ENCODE measurements at regions not wholly inside any gene's neighbourhood (a gene's known extent, or its start where the extent isn't known, plus 50 kb on each side); places are given as distances from the start of the nearest gene placed in this dataset.

DNA sequence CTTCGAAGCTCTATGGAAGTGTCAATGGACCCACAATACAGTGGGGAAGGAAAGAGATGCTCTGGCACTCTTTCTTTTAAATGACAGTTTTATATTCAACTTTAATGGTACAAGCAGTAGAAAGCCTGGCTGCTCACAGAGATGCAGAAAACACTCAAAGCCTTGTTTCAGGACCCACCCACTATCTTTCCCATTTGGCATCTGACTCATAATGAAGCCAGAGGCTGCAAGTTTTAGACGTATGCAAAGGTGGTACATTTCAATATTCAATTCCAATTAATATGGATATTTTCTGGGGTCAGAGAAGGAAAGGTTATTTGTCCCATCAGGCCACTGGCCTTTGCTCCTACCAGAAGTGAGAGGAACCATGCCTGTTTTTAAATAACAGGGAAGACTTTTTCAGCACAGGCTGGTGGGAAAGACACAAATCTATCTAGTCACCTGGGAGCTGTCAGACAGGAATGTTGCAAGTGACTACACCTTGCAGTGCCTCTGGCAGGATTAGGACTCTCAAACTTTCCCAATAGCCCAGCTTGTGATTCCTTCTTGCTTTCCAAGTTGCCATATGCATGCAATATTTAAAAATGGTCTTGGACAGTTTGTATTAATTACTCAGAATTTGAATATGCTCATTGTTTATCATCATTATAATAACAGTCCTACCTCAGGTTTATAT lies 70.0 kb upstream of the RAB40AL start:
- no peak overlapping the region for H3K27ac Mint-ChIP-seq (ENCODE audit: unreplicated experiment)
- no peak overlapping the region for H3K4me3 Mint-ChIP-seq (ENCODE audit: low read depth, unreplicated experiment)
- H3K9me3 Mint-ChIP-seq (ENCODE audit: low read depth, unreplicated experiment) = no peaks in the 10 kb centered on the region
- CTCF ChIA-PET = no interaction called here
- H3K27me3 Mint-ChIP-seq (ENCODE audit: unreplicated experiment) = no peaks in the 10 kb centered on the region
- DNase-seq = no peak
- H3K4me1 Mint-ChIP-seq (ENCODE audit: low read depth, unreplicated experiment) = no peaks in the 10 kb centered on the region
- BruUV-seq (replicated peaks) = no TSS peak
- intact Hi-C loops (cut with micrococcal nuclease; ENCODE audit: unreplicated experiment) = no loop called here
- TF ChIP-seq, protein P1, sequence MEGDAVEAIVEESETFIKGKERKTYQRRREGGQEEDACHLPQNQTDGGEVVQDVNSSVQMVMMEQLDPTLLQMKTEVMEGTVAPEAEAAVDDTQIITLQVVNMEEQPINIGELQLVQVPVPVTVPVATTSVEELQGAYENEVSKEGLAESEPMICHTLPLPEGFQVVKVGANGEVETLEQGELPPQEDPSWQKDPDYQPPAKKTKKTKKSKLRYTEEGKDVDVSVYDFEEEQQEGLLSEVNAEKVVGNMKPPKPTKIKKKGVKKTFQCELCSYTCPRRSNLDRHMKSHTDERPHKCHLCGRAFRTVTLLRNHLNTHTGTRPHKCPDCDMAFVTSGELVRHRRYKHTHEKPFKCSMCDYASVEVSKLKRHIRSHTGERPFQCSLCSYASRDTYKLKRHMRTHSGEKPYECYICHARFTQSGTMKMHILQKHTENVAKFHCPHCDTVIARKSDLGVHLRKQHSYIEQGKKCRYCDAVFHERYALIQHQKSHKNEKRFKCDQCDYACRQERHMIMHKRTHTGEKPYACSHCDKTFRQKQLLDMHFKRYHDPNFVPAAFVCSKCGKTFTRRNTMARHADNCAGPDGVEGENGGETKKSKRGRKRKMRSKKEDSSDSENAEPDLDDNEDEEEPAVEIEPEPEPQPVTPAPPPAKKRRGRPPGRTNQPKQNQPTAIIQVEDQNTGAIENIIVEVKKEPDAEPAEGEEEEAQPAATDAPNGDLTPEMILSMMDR (IDR thresholded peaks at IDR 0.05; ENCODE audit: unreplicated experiment) = no peak
- H3K36me3 Mint-ChIP-seq (ENCODE audit: insufficient read depth, unreplicated experiment) = no peaks in the 10 kb centered on the region

DNA sequence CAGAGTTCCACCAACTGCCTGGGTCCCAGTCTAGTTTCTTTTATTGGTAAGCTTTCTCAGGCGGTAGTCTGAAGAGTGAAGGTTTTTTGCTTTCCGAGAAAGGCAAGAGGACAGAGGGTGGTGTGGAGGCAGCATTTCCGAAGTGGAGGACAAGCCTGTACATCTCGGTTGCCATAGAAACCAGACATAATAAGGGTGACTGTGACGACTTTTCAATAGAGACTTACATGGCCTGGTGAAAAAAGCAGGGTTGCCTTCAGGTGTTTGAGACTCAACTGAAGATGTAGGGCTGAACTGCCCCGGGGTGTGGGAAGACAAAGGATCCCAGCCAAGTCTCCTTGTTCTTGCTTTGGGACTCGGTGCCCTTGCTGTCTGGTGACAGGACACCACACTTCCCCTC lies 53.6 kb upstream of the RAB40AL start:
- TF ChIP-seq, protein P1 (IDR thresholded peaks at IDR 0.05; ENCODE audit: unreplicated experiment) = no peak
- no peaks in the 10 kb centered on the region for H3K27me3 Mint-ChIP-seq (ENCODE audit: unreplicated experiment)
- H3K36me3 Mint-ChIP-seq (ENCODE audit: insufficient read depth, unreplicated experiment) = no peaks in the 10 kb centered on the region
- no peaks in the 10 kb centered on the region for H3K4me1 Mint-ChIP-seq (ENCODE audit: low read depth, unreplicated experiment)
- H3K27ac Mint-ChIP-seq (ENCODE audit: unreplicated experiment) = no peak overlapping the region
- no peaks in the 10 kb centered on the region for H3K9me3 Mint-ChIP-seq (ENCODE audit: low read depth, unreplicated experiment)
- no TSS peak for BruUV-seq (replicated peaks)
- CTCF ChIA-PET = no interaction called here
- no peak overlapping the region for H3K4me3 Mint-ChIP-seq (ENCODE audit: low read depth, unreplicated experiment)
- DNase-seq = no peak
- intact Hi-C loops (cut with micrococcal nuclease; ENCODE audit: unreplicated experiment) = no loop called here

Data from Calu3 (cell line).